SK-N-MC (cell line): ENCODE measurements at regions not wholly inside any gene's neighbourhood (a gene's known extent, or its start where the extent isn't known, plus 50 kb on each side); places are given as distances from the start of the nearest gene placed in this dataset.

ENCODE experiments used
- EZH2 ChIP-seq: fragments of 200-600 bp; sonication (generic); IDR thresholded peaks from one replicate; pipeline ENCODE4 v1.6.1; 2017; ENCODE audit warnings: antibody characterized with exemption
- FOXP2 ChIP-seq: optimal IDR thresholded peaks from 2 replicates; pipeline ENCODE3; 2011; ENCODE audit warnings: mild to moderate bottlenecking, moderate library complexity; ENCODE audit not compliant: insufficient read depth; ENCODE audit errors: extremely low read length, control extremely low read depth
- POLR2AphosphoS5 ChIP-seq: IDR thresholded peaks from 2 replicates; pipeline ENCODE4 v1.6.1; 2012; ENCODE audit warnings: mild to moderate bottlenecking, low read depth, low read length, borderline replicate concordance

DNA sequence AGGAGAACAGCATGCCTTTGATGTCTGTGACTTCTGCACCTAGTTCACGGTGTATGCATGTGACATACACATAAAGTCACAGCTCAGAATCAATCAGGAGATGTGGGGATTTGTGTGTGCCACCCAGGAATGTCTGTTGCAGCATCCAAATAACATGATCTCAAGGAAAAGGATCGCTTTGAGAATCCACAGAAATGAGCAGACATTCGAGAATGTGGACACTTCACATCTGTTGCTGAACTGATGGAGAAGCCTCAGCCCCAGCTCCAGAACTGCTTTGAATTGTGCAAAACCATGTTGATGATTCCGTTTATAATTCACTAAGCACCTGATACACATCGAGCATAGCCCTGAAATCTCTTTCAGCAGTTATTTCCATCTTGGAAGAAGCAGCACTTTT, 208.6 kb downstream of the CMPK2 start:
- TF ChIP-seq POLR2AphosphoS5 (no peak), EZH2 (no peak), FOXP2 (no peak)
